NT2/D1 (cell line): ENCODE measurements at regions not wholly inside any gene's neighbourhood (a gene's known extent, or its start where the extent isn't known, plus 50 kb on each side); places are given as distances from the start of the nearest gene placed in this dataset.

ENCODE experiments used
- YY1 ChIP-seq: IDR thresholded peaks from 2 replicates; pipeline ENCODE4 v1.6.1; 2011; ENCODE audit not compliant: insufficient read length, insufficient read depth
- ZNF274 ChIP-seq: IDR thresholded peaks from 2 replicates; pipeline ENCODE4 v1.6.1; 2011; ENCODE audit warnings: mild to moderate bottlenecking, low read depth, low read length

GRCh38 chr2:220568296-220568695 is 940.9 kb downstream of the SLC4A3 start:
- TF ChIP-seq ZNF274 (no peak), YY1 (no peak)
